Lung (tissue), 11 donors: ENCODE measurements at regions not wholly inside any gene's neighbourhood (a gene's known extent, or its start where the extent isn't known, plus 50 kb on each side); places are given as distances from the start of the nearest gene placed in this dataset.

ENCODE experiments used
- ATAC-seq: fragments of 200-7000 bp; cut with Tn5 transposase; one replicate; pipeline ENCODE4 v1.9.1; 2020; ENCODE audit warnings: moderate number of reproducible peaks; ENCODE audit not compliant: insufficient read depth, low FRiP score
- DNase-seq, 3 donors: peaks; one replicate each; pipeline ENCODE4 v3.0.0-alpha.2; 2013 to 2017
- H3K27ac ChIP-seq, 2 donors: one replicate each; pipeline ENCODE4 v1.5.1; 2013; ENCODE audit warnings: mild to moderate bottlenecking in 2 of 2, moderate library complexity in 2 of 2, control low read depth in 1 of 2, inconsistent platforms in 1 of 2, low read depth in 1 of 2, low read length in 1 of 2
- H3K27me3 ChIP-seq, 3 donors: one replicate each; pipeline ENCODE4 v1.5.1; 2013; ENCODE audit warnings: low read length in 2 of 3; ENCODE audit not compliant: control insufficient read depth in 3 of 3, insufficient read depth in 3 of 3
- H3K36me3 ChIP-seq, 4 donors: one replicate each; pipeline ENCODE4 v1.5.1; 2013; ENCODE audit warnings: low read length in 4 of 4, mild to moderate bottlenecking in 1 of 4, moderate library complexity in 1 of 4; ENCODE audit not compliant: control insufficient read depth in 4 of 4, insufficient read depth in 4 of 4
- H3K4me1 ChIP-seq, 5 donors: one replicate each; pipeline ENCODE4 v1.5.1; 2013; ENCODE audit warnings: low read length in 5 of 5, mild to moderate bottlenecking in 2 of 5, moderate library complexity in 1 of 5; ENCODE audit not compliant: control insufficient read depth in 5 of 5, insufficient read depth in 5 of 5
- H3K4me3 ChIP-seq: one replicate; pipeline ENCODE4 v1.5.1; 2013; ENCODE audit warnings: mild to moderate bottlenecking, control low read depth, moderate library complexity
- H3K9ac ChIP-seq, 2 donors: one replicate each; pipeline ENCODE4 v1.5.1; 2013; ENCODE audit warnings: low read length in 2 of 2, control low read depth in 1 of 2; ENCODE audit not compliant: insufficient read depth in 1 of 2
- H3K9me3 ChIP-seq, 4 donors: one replicate each; pipeline ENCODE4 v1.5.1; 2013; ENCODE audit warnings: low read length in 3 of 4, mild to moderate bottlenecking in 1 of 4, moderate library complexity in 1 of 4; ENCODE audit not compliant: control insufficient read depth in 4 of 4, insufficient read depth in 3 of 4
- CTCF ChIP-seq: IDR thresholded peaks from 2 replicates; pipeline ENCODE4 v1.5.1; 2012; ENCODE audit warnings: mild to moderate bottlenecking; ENCODE audit errors: control extremely low read depth, extremely low read depth
- WGBS, 2 donors: extraction: QIAGEN DNeasy Blood & Tissue Kit; methylation state at CpG; one replicate each; pipeline ENCODE4 v1.1.7; 2013; 5-methylcytosine and 5-hydroxymethylcytosine counted together
- donor health status: control.
- donor health status: control.
- donor health status: Bipolar disorder and iron deficiency.
- donor health status: healthy.
- donor health status: DM: yes; HTN: yes; CAD: no.

- ATAC-seq, result no peak
Observed at GRCh38 chr7:69438584-69439412, 159.5 kb upstream of the AUTS2 start.

GRCh38 chr7:69439636-69440325, 158.5 kb upstream of the AUTS2 start:
- Histone ChIP-seq H3K4me3 (no peak overlapping the region), H3K4me1 (peaks cover 0 to 8% (median 1%) of the 10 kb centered on the region in 5 donors), H3K36me3 (no peaks in the 10 kb centered on the region), H3K9me3 (peaks cover 0 to 2% (median 0%) of the 10 kb centered on the region in 4 donors), H3K27me3 (no peaks in the 10 kb centered on the region), H3K27ac (no peak overlapping the region), H3K9ac (no peak overlapping the region)
- no peak for ATAC-seq
- DNase-seq, result no peak
- 81 to 84% methylated on average over 1 of the region's 1 CpG for WGBS, 2 donors
- TF ChIP-seq CTCF, result no peak

More at GRCh38 chr7:69438584-69439412, 159.5 kb upstream of the AUTS2 start:
- Histone ChIP-seq H3K9ac (no peak overlapping the region), H3K36me3 (no peaks in the 10 kb centered on the region), H3K27ac (no peak overlapping the region), H3K9me3 (no peaks in the 10 kb centered on the region), H3K4me3 (no peak overlapping the region), H3K27me3 (no peaks in the 10 kb centered on the region), H3K4me1 (peaks cover 0 to 8% (median 2%) of the 10 kb centered on the region in 5 donors)
- TF ChIP-seq CTCF, result no peak
- peak; percentile 33 to 78 (median 43) for DNase-seq
- 84 to 86% methylated on average over 16 of the region's 16 CpGs for WGBS, 2 donors

GRCh38 chr7:69440976-69441375, 157.3 kb upstream of the AUTS2 start:
- Histone ChIP-seq H3K9ac (no peak overlapping the region), H3K36me3 (no peaks in the 10 kb centered on the region), H3K27me3 (no peaks in the 10 kb centered on the region), H3K4me1 (peaks cover 0 to 8% (median 1%) of the 10 kb centered on the region in 5 donors), H3K27ac (no peak overlapping the region), H3K9me3 (peaks cover 0 to 2% (median 0%) of the 10 kb centered on the region in 4 donors), H3K4me3 (no peak overlapping the region)
- no peak for TF ChIP-seq CTCF
- ATAC-seq (no peak), DNase-seq (no peak)
- 83 to 86% methylated on average over 2 of the region's 2 CpGs for WGBS, 2 donors
